Epithelial cell of esophagus (primary cell): ENCODE measurements at regions not wholly inside any gene's neighbourhood (a gene's known extent, or its start where the extent isn't known, plus 50 kb on each side); places are given as distances from the start of the nearest gene placed in this dataset.
A peak's percentile ranks its signal among the peaks of the same experiment; 100 is the strongest.

ENCODE experiments used
- DNase-seq: peaks from one replicate; pipeline ENCODE4 v3.0.0; 2010; ENCODE audit warnings: low read depth
- H3K4me3 ChIP-seq: 2 replicates; pipeline ENCODE4 v1.5.1; 2011; ENCODE audit warnings: mild to moderate bottlenecking, low read length, control low read depth
- TF ChIP-seq, protein P1 (sequence below): IDR thresholded peaks from 2 replicates; pipeline ENCODE4 v1.5.1; 2011; ENCODE audit warnings: low read depth, mild to moderate bottlenecking, low read length, control low read depth, inconsistent platforms; ENCODE audit not compliant: insufficient read depth; ENCODE audit errors: missing control alignments

DNA sequence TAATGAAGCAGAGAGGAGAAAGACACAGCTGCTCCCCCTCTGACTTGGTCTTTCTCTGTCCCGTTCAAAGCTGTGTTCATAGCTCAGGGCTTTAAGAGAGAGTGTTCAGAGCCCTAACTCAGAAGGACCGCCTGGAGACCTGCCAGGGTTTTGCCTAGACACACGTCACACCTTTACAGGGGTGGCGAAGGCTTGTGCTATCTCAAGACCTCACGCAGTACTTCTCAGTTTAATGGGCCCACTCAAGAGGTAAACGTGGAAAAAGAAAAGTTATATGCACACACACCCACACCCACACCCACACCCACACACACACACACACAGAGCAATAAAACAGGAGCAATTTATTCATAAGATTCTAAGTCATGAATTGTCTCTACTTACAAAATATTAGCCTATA is 374.3 kb downstream of the C12orf75 start:
- DNase-seq: no peak
- TF ChIP-seq, protein P1, sequence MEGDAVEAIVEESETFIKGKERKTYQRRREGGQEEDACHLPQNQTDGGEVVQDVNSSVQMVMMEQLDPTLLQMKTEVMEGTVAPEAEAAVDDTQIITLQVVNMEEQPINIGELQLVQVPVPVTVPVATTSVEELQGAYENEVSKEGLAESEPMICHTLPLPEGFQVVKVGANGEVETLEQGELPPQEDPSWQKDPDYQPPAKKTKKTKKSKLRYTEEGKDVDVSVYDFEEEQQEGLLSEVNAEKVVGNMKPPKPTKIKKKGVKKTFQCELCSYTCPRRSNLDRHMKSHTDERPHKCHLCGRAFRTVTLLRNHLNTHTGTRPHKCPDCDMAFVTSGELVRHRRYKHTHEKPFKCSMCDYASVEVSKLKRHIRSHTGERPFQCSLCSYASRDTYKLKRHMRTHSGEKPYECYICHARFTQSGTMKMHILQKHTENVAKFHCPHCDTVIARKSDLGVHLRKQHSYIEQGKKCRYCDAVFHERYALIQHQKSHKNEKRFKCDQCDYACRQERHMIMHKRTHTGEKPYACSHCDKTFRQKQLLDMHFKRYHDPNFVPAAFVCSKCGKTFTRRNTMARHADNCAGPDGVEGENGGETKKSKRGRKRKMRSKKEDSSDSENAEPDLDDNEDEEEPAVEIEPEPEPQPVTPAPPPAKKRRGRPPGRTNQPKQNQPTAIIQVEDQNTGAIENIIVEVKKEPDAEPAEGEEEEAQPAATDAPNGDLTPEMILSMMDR: no peak

DNA sequence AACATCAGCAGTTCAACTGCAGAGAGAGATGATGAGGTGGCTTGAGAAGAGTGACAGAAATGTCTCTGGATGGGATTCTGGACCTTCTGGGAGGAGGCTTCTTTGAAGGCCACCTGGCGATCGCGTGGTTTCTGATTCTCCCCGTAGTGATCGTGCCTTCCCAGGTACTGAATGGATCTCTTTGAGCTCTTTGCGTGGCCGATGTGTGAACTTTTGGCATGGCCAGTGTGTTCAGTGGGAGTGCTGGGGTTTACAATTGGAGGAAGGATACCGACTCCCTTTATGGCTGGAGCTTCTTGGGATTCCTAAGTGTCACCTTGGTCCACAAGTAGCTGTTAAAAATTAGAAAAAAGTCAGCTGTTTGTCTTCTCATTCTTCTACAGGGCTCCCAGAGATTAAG is 374.7 kb downstream of the C12orf75 start:
- H3K4me3 ChIP-seq: no peak overlapping the region
- TF ChIP-seq, protein P1: no peak
- no peak for DNase-seq

More for the DNA sequence above, 374.3 kb downstream of the C12orf75 start:
- H3K4me3 ChIP-seq: no peak overlapping the region

DNA sequence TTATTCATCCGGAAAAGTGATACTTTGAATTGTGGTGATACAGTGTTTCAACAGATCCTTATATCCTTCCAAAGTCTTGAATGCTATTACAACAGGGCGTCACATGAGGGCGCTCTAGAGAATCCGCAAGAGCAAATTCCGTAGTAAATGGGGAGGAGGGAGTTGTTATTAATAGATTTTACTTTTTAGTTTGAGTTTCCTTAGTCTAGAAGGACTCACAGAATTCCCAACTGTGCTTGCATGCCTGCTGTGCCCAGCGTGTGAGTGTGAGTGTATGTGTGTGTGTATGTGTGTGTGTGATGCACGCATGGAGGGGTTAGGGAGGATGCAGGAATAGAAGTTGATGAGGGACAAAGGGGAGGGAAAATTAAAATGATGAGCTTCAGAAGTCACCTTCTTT is 375.3 kb downstream of the C12orf75 start:
- TF ChIP-seq, protein P1: peak; percentile 82
- DNase-seq: peak; percentile 69
- H3K4me3 ChIP-seq: no peak overlapping the region

DNA sequence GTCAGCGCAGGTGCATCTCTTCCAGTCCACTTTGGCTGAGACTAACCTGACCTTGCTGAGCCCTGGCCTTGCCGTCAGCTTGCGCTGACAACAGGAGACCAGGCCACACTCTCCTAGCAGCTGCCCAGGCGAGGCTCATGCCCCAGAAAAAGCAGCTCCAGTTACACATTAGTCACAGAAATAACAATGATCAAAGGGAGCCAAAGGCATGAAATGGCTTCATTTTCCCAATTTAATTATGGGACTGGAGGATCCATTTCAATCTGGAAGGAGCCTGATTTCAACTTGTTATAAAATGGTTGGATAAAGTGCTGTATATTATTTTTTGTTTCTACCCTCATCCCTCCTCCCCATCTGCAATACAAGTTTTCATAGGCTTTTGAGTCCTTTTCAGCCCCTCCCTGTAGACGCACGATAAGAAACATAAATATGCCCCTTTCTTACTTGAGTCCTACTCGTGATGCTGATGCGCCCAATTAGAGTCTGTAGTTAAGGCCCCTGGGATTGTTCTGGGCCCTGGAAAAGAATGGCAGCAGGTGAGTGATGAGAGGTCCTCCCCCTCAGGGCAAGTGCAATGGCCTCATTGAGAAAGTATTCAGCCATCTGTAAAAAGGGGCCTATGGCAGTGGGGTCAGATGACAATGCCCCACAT is 376.0 kb downstream of the C12orf75 start:
- TF ChIP-seq, protein P1: no peak
- peak; percentile 23 for DNase-seq
- H3K4me3 ChIP-seq: no peak overlapping the region

DNA sequence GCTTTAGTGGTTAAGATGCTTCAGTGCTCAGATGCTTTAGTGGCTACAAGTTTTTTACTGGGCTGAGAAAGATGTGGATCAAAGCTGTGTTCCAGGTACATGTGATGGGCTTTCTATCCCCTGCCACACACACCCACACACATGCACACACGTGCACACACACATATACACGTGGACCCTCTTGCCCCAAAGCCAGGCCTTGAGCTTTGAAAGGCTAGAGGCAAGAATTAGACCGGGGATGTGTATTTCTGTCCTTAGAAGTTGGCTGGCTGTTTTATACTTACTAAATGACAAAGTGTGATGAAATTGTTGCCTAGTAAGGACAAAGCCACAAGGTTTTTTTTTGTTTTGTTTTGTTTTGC is 376.5 kb downstream of the C12orf75 start:
- no peak overlapping the region for H3K4me3 ChIP-seq
- DNase-seq: no peak
- TF ChIP-seq, protein P1: no peak

DNA sequence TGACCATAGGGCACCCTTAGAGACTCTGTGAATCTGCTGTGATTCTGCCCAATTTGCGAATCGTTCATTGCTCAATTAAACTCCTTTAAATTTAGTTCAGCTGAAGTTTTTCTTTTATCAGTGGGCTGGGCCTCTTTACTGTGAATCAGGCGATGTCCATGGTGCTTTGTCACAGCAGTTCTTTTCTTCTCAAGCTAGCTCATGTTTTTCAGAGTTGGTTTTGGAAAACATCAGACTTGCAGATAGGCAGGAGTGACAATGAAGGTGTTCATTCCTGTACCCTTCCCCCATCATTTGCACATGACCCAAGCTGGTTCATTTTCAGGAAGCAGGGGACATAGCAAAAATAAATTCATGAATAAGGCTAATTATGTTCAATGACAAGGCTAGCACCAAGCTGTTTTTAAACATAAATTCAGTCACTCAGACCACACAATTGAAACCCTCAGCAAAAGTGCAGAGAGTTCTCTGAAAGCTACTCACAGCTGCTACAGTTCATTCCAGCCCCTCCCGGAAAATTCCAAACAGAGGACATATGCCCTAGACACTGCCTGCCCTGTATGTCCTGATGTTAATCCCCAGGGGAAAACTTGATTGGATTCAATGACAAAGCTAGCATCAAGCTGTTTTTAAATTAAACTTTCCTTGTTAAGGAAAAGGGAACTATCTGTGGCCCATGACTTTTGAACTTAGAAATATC is 383.3 kb downstream of the C12orf75 start:
- DNase-seq: no peak
- TF ChIP-seq, protein P1: no peak
- no peak overlapping the region for H3K4me3 ChIP-seq

DNA sequence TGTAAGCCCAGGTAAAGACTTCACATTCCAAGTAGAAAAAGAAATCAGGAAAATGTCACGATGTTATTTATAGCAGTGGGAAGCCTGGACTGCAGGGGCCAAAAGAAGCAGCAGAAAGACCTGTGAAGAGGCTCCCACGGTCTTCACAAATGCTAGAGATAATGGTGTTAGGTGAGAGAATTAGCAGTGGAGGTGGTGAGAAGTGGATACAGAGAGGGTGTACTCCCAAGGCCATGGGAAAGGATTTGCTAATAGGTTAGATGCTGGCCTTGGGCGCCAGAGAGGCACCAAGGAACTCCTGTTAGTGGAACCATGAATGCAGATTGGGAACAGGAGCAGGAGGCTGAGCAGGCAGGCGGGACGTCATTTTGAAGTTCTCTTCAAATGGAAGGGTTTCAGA is 386.1 kb downstream of the C12orf75 start:
- TF ChIP-seq, protein P1: no peak
- H3K4me3 ChIP-seq: no peak overlapping the region
- no peak for DNase-seq
